ENCODE measurements at regions not wholly inside any gene's neighbourhood (a gene's known extent, or its start where the extent isn't known, plus 50 kb on each side); places are given as distances from the start of the nearest gene placed in this dataset.
A peak's percentile ranks its signal among the peaks of the same experiment; 100 is the strongest.

DNA sequence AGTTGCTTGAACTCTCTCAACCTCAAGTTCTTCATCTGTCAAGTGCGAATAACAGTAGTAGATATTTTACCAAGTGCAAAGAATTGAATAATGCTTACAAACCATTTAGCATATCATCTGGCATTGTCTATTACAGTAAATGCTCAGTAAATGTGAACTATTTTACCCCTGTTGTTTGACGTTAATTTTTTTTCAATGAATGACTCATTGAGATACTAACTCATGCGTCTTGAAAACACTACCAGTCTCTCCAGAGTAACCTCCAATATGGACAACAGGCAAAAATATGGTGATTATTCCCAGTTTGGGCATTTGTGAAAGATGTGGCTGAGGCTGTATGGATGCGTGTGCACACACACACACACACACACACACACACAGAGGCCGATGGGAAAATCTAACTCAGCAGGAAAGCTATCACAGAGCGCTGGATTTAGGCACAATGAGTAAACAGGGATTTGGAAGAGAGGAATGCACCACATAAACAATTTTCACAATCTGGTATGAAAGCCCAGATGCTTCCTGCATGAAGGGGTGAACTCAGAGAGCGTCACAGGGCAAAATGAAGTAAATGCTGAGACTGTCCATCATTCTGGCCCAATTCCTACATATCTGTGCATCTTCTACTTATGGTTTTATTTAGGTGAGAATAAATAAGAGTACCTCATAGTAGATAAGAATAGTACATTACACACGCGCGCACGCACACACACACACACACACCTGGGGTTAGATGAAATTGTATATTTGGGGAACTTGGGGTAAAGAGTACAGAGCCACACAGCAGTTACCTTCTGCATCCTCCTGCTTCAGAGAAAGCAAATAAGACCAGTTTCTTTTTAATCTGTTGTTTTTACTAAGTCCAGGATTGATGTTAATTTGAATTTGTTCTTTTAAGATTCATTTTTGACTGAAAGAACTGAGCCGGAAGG, 128.7 kb downstream of the PALM2AKAP2 start:
- H3K27me3 ChIP-seq: no peaks in the 10 kb centered on the region
- TF ChIP-seq, protein P1, sequence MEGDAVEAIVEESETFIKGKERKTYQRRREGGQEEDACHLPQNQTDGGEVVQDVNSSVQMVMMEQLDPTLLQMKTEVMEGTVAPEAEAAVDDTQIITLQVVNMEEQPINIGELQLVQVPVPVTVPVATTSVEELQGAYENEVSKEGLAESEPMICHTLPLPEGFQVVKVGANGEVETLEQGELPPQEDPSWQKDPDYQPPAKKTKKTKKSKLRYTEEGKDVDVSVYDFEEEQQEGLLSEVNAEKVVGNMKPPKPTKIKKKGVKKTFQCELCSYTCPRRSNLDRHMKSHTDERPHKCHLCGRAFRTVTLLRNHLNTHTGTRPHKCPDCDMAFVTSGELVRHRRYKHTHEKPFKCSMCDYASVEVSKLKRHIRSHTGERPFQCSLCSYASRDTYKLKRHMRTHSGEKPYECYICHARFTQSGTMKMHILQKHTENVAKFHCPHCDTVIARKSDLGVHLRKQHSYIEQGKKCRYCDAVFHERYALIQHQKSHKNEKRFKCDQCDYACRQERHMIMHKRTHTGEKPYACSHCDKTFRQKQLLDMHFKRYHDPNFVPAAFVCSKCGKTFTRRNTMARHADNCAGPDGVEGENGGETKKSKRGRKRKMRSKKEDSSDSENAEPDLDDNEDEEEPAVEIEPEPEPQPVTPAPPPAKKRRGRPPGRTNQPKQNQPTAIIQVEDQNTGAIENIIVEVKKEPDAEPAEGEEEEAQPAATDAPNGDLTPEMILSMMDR (IDR thresholded peaks at IDR 0.05): no peak
- peaks cover 0 to 80% of the 10 kb centered on the region in 2 donors for H3K4me1 ChIP-seq
- no peak overlapping the region for H3K4me3 ChIP-seq
- H3K9me3 ChIP-seq: no peaks in the 10 kb centered on the region
- H3K27ac ChIP-seq: peak overlapping the region; percentile 17 to 56
- DNase-seq (ENCODE audit: low spot score): no peak
- no peaks in the 10 kb centered on the region for H3K36me3 ChIP-seq

DNA sequence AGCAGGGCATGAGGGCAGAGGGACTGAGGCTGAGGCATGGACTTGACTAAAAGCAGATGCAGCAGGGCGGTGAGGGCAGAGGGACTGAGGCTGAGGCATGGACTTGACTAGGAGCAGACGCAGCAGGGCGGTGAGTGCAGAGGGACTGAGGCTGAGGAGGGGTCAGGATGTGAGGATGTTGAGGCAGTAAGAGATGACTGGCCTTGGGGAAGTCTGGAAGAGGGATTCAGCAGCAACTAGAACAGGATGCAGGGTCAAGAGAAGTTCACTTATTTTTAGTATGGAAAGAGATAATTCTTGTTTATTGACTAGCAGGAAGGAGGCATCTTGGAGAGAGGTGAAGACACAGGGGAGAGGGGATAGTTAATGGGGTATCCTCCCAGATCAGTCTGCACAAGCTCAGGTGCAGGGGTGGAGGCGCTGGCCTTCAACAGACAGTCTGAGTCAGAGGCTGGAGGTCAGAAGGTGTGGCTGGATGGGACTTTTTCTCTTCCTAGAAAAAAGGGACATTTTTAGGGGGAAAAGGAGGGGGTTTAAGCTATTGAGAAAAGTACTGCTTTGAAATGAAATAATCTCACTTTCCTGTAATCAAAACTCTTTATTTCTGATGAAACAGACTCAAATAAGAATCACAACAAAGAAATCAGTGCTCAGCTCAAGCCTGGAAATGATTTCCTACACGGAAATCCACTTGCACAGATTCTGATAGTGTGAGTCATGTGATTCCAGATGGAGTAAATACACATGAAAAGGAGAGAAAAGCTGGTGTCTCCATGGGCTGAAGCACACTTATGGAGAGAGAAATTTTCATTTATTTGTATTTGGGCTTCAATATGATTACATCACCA, 130.9 kb downstream of the PALM2AKAP2 start:
- Histone ChIP-seq H3K9me3 (no peaks in the 10 kb centered on the region), H3K27me3 (no peaks in the 10 kb centered on the region), H3K27ac (peak overlapping the region; percentile 26 to 46), H3K4me3 (no peak overlapping the region), H3K4me1 (peaks cover 0 to 80% of the 10 kb centered on the region in 2 donors), H3K36me3 (no peaks in the 10 kb centered on the region)
- TF ChIP-seq, protein P1 (IDR thresholded peaks at IDR 0.05): no peak
- no peak for DNase-seq (ENCODE audit: low spot score)

DNA sequence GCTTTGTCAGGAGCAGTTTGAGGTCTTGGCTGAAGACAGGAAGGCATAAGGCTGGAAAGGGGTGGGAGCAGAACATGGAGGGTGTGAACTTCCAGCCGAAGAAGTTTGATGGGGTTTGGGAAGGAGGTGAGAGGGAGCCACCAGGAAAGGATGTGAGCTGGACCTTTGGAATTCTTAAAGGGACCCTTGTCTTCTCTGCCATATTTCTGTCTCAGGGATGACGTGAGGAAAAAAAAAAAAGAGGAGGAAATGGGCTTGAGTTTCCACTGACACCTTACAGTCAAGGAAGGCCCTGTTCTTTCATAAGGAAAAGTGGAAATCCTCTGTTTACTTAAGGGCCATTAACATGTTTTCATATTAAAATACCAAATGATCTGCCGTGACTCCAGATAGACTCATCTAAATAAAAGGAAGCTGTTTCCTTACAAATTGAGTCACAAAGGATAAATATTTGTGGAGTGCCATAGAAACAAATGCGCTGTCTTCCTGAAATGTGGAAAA, 132.1 kb downstream of the PALM2AKAP2 start:
- TF ChIP-seq, protein P1 (IDR thresholded peaks at IDR 0.05): no peak
- Histone ChIP-seq H3K9me3 (no peaks in the 10 kb centered on the region), H3K4me3 (no peak overlapping the region), H3K36me3 (no peaks in the 10 kb centered on the region), H3K27ac (peak overlapping the region; percentile 26 to 46), H3K27me3 (no peaks in the 10 kb centered on the region), H3K4me1 (peaks cover 0 to 80% of the 10 kb centered on the region in 2 donors)
- DNase-seq (ENCODE audit: low spot score): no peak

DNA sequence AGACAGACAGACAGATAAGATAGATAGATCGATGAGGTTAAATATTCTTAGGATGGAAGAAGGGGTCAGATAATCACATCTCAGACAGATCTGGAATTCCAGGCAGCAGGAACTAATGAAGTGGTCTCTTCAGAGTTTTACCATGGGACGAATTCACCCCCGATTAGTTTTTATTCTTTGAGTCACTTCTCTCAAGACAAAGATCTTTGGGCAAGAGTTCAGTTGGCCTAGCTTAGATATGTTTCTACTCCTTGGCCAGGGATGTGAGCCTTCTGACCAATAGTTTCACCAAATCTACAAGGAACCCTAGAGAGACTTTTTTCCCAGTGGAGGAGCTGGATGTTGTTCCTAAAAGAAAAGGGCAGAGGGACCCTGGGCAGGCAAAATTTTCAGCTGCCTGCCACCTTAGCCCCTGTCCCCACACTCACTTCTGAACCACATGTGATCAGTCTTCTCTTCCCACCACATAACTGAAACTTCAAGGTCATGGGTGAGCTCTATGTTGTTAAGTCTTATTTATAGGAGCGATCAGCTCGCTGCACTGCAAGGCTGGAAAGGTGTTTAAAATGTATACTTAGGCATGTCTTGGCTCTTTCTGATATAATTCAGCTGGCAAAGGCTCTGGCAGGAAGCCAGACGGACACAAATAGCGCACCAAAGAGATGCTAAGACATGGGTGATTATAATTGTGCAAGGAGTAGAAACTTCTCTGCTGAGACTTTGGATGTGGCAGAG, 132.9 kb downstream of the PALM2AKAP2 start:
- H3K36me3 ChIP-seq: no peaks in the 10 kb centered on the region
- H3K4me3 ChIP-seq: no peak overlapping the region
- TF ChIP-seq, protein P1 (IDR thresholded peaks at IDR 0.05): no peak
- H3K4me1 ChIP-seq: peaks cover 0 to 84% of the 10 kb centered on the region in 2 donors
- no peaks in the 10 kb centered on the region for H3K27me3 ChIP-seq
- no peak for DNase-seq (ENCODE audit: low spot score)
- H3K27ac ChIP-seq: peak overlapping the region; percentile 42 to 46
- no peaks in the 10 kb centered on the region for H3K9me3 ChIP-seq

DNA sequence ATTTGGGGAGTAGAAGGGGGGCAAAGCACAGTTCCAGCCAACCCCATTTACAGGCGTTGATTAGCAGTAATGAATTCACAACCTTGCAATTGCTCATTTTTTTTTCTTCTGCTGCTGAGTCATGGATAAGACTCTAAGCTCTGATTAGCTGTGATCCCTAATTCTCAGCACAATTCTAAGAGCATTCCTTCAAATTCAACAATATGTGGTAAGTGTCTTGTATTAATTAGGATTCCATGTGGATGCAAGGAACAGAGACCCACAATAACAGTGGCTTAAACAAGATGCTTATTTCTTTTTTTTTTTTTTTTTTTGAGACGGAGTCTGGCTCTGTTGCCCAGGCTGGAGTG, 133.4 kb downstream of the PALM2AKAP2 start:
- Histone ChIP-seq H3K4me3 (no peak overlapping the region), H3K27ac (peak overlapping the region; percentile 42 to 46), H3K9me3 (no peaks in the 10 kb centered on the region), H3K4me1 (peaks cover 0 to 84% of the 10 kb centered on the region in 2 donors), H3K27me3 (no peaks in the 10 kb centered on the region), H3K36me3 (no peaks in the 10 kb centered on the region)
- TF ChIP-seq, protein P1 (IDR thresholded peaks at IDR 0.05): no peak
- no peak for DNase-seq (ENCODE audit: low spot score)
